ENCODE measurements at regions not wholly inside any gene's neighbourhood (a gene's known extent, or its start where the extent isn't known, plus 50 kb on each side); places are given as distances from the start of the nearest gene placed in this dataset.

DNA sequence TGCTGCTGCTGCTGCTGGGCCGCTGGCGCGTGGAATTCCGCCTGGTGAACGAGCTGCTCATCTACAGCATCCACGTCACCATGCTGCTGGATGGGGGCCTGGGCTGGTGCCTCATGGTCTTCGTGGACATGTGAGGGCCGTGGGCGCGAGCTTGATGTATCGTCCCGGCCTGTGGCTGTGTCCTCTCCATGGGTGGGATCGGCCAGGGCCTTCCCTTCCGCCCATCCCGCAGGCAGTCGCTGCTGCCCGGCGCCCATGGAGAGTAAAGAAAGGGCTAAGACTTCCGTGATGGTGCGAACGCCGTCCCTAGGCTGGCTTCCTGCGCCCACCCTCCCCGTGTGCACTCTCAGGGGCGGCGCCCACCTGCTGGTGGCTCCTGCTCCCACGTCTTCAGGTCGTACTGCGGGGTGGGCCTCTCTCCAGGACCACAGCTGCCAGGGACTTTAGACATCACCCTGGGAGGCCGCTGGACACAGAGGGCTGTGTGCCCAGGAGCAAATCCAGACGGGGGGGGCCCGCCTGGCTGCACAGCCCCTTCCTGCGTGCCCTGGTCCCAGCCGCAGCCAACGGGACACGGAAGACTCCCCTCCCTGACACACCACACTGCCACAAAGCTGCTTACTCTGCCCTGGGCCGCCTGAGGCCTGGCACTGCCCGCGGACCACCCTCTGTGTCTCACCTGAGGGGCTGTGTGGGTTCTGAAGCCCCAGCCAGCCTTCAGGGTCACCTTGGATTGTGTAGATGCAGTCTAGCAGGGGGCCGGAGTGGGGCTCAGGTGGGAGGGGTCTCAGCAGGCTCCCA is 167.5 kb downstream of the SEPTIN7 start:
- TF ChIP-seq ZNF274 (IDR thresholded peaks at IDR 0.05; ENCODE audit: low read depth, low read length): no peak
- TF ChIP-seq YY1 (IDR thresholded peaks at IDR 0.05; ENCODE audit: insufficient read depth, insufficient read length): no peak
